WTC11 (cell line): ENCODE measurements at regions not wholly inside any gene's neighbourhood (a gene's known extent, or its start where the extent isn't known, plus 50 kb on each side); places are given as distances from the start of the nearest gene placed in this dataset.
A peak's percentile ranks its signal among the peaks of the same experiment; 100 is the strongest.
"Not testable (repeated sequence)": the region's sequence is repeated elsewhere in the genome, so short reads cannot be mapped to it uniquely, and the experiment has no call there.

ENCODE experiments used
- ATAC-seq: fragments of 200-7000 bp; cut with Tn5 transposase; 2 replicates; pipeline ENCODE4 v1.10.0; 2021; ENCODE audit warnings: mild to moderate bottlenecking, moderate library complexity
- CTCF ChIA-PET: fragments of 300-600 bp; sonication (Branson Sonifier 250); formaldehyde crosslinking; loops from one replicate; lab custom pipeline; 2021; ENCODE audit warnings: antibody characterized with exemption; lab: Charles Lee
- POLR2A ChIA-PET: fragments of 350-600 bp; sonication (Branson Sonifier 250); formaldehyde crosslinking; loops from one replicate; lab custom pipeline; 2021; ENCODE audit warnings: antibody characterized with exemption; lab: Charles Lee
- DNase-seq: peaks from one replicate; pipeline ENCODE4 v3.0.0; 2021; ENCODE audit warnings: low spot score
- H3K27ac Mint-ChIP-seq: 2 replicates; pipeline ENCODE4 v1.8.0; 2021; ENCODE audit warnings: mixed read lengths
- H3K27me3 Mint-ChIP-seq: 2 replicates; pipeline ENCODE4 v1.8.0; 2021; ENCODE audit warnings: low read depth, mild to moderate bottlenecking, moderate library complexity, mixed read lengths
- H3K36me3 Mint-ChIP-seq: 2 replicates; pipeline ENCODE4 v1.8.0; 2021; ENCODE audit warnings: mixed read lengths
- H3K4me1 Mint-ChIP-seq: 2 replicates; pipeline ENCODE4 v1.8.0; 2022; ENCODE audit warnings: mixed read lengths
- H3K4me3 Mint-ChIP-seq: 2 replicates; pipeline ENCODE4 v1.8.0; 2021; ENCODE audit warnings: mild to moderate bottlenecking, moderate library complexity, mixed read lengths
- H3K9me3 Mint-ChIP-seq: 2 replicates; pipeline ENCODE4 v1.8.0; 2021; ENCODE audit warnings: mixed read lengths
- CREB1 ChIP-seq: sonication (generic); formaldehyde crosslinking; IDR thresholded peaks from 2 replicates; pipeline ENCODE4 v1.8.0; 2023; ENCODE audit warnings: mild to moderate bottlenecking, missing genetic modification reagents
- GRHL2 ChIP-seq: fragments of 250-450 bp; sonication (Bioruptor Pico); IDR thresholded peaks from 2 replicates; pipeline ENCODE4 v1.8.0; 2022; ENCODE audit warnings: mild to moderate bottlenecking, moderate library complexity; ENCODE audit not compliant: insufficient replicate concordance, severe bottlenecking
- NR1H2 ChIP-seq: sonication (generic); formaldehyde crosslinking; IDR thresholded peaks from 2 replicates; pipeline ENCODE4 v1.9.0; 2021; ENCODE audit warnings: mild to moderate bottlenecking, moderate library complexity, missing genetic modification reagents
- RELA ChIP-seq: sonication (generic); formaldehyde crosslinking; IDR thresholded peaks from 2 replicates; pipeline ENCODE4 v1.8.1; 2022; ENCODE audit warnings: missing genetic modification reagents, mild to moderate bottlenecking, borderline replicate concordance
- ZBTB21 ChIP-seq: sonication (generic); formaldehyde crosslinking; IDR thresholded peaks from 2 replicates; pipeline ENCODE4 v1.8.1; 2023; ENCODE audit warnings: mild to moderate bottlenecking, missing genetic modification reagents, borderline replicate concordance
- ZNF317 ChIP-seq: sonication (generic); formaldehyde crosslinking; IDR thresholded peaks from 2 replicates; pipeline ENCODE4 v1.8.1; 2023; ENCODE audit warnings: low read depth, mild to moderate bottlenecking, moderate library complexity, missing genetic modification reagents, borderline replicate concordance
- ZNF396 ChIP-seq: fragments of 250-450 bp; sonication (Bioruptor Pico); IDR thresholded peaks from 2 replicates; pipeline ENCODE4 v1.8.0; 2021; ENCODE audit warnings: mild to moderate bottlenecking, moderate library complexity, borderline replicate concordance
- TF ChIP-seq, protein P1 (sequence below): fragments of 250-450 bp; sonication (Bioruptor Pico); IDR thresholded peaks from 2 replicates; pipeline ENCODE4 v1.9.0; 2021; ENCODE audit warnings: mild to moderate bottlenecking, borderline replicate concordance
- TF ChIP-seq, protein P2 (sequence below): sonication (generic); formaldehyde crosslinking; IDR thresholded peaks from 2 replicates; pipeline ENCODE4 v1.8.0; 2023; ENCODE audit warnings: missing genetic modification reagents
- TF ChIP-seq, protein P3 (sequence below): sonication (generic); formaldehyde crosslinking; IDR thresholded peaks from 2 replicates; pipeline ENCODE4 v1.8.0; 2022; ENCODE audit warnings: mild to moderate bottlenecking, missing genetic modification reagents
- TF ChIP-seq, protein P4 (sequence below): sonication (generic); formaldehyde crosslinking; IDR thresholded peaks from 2 replicates; pipeline ENCODE4 v1.8.1; 2023; ENCODE audit warnings: mild to moderate bottlenecking, missing genetic modification reagents
- TF ChIP-seq, protein P5 (sequence below): sonication (generic); formaldehyde crosslinking; IDR thresholded peaks from 2 replicates; pipeline ENCODE4 v1.8.1; 2023; ENCODE audit warnings: mild to moderate bottlenecking, missing genetic modification reagents, moderate library complexity
- TF ChIP-seq, protein P6 (sequence below): sonication (generic); formaldehyde crosslinking; IDR thresholded peaks from 2 replicates; pipeline ENCODE4 v1.8.1; 2023; ENCODE audit warnings: mild to moderate bottlenecking, missing genetic modification reagents, moderate library complexity
- TF ChIP-seq, protein P7 (sequence below): sonication (generic); formaldehyde crosslinking; IDR thresholded peaks from 2 replicates; pipeline ENCODE4 v1.8.1; 2023; ENCODE audit warnings: mild to moderate bottlenecking, missing genetic modification reagents, borderline replicate concordance
- TF ChIP-seq, protein P8 (sequence below): sonication (generic); formaldehyde crosslinking; IDR thresholded peaks from 2 replicates; pipeline ENCODE4 v1.8.1; 2022; ENCODE audit warnings: low read depth, mild to moderate bottlenecking, moderate library complexity, missing genetic modification reagents, borderline replicate concordance

DNA sequence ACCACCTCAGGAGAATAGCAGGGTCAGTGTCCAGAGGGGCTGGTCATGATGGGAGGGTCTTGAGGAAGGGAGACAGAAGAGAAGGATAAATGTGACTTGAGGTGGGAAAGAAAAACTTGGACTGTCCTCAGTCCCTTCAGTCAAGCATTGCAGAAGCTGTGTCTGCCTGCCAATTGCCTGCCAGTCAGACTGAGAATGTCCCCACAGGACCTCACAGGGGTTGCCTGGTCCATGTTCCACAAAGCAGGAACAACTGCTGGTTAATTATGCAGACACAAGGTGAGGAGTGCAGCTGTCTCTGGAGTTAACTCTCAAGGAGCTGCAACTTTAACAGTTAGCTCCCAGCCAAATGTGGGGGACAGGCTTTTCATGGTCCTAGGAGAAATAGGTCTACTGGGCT lies 75.7 kb downstream of the TRIM43 start (continued):
- TF ChIP-seq CREB1: no peak
- TF ChIP-seq, protein P1, sequence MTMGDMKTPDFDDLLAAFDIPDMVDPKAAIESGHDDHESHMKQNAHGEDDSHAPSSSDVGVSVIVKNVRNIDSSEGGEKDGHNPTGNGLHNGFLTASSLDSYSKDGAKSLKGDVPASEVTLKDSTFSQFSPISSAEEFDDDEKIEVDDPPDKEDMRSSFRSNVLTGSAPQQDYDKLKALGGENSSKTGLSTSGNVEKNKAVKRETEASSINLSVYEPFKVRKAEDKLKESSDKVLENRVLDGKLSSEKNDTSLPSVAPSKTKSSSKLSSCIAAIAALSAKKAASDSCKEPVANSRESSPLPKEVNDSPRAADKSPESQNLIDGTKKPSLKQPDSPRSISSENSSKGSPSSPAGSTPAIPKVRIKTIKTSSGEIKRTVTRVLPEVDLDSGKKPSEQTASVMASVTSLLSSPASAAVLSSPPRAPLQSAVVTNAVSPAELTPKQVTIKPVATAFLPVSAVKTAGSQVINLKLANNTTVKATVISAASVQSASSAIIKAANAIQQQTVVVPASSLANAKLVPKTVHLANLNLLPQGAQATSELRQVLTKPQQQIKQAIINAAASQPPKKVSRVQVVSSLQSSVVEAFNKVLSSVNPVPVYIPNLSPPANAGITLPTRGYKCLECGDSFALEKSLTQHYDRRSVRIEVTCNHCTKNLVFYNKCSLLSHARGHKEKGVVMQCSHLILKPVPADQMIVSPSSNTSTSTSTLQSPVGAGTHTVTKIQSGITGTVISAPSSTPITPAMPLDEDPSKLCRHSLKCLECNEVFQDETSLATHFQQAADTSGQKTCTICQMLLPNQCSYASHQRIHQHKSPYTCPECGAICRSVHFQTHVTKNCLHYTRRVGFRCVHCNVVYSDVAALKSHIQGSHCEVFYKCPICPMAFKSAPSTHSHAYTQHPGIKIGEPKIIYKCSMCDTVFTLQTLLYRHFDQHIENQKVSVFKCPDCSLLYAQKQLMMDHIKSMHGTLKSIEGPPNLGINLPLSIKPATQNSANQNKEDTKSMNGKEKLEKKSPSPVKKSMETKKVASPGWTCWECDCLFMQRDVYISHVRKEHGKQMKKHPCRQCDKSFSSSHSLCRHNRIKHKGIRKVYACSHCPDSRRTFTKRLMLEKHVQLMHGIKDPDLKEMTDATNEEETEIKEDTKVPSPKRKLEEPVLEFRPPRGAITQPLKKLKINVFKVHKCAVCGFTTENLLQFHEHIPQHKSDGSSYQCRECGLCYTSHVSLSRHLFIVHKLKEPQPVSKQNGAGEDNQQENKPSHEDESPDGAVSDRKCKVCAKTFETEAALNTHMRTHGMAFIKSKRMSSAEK (CRISPR knock-in tag): no peak
- TF ChIP-seq, protein P2, sequence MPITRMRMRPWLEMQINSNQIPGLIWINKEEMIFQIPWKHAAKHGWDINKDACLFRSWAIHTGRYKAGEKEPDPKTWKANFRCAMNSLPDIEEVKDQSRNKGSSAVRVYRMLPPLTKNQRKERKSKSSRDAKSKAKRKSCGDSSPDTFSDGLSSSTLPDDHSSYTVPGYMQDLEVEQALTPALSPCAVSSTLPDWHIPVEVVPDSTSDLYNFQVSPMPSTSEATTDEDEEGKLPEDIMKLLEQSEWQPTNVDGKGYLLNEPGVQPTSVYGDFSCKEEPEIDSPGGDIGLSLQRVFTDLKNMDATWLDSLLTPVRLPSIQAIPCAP: no peak

DNA sequence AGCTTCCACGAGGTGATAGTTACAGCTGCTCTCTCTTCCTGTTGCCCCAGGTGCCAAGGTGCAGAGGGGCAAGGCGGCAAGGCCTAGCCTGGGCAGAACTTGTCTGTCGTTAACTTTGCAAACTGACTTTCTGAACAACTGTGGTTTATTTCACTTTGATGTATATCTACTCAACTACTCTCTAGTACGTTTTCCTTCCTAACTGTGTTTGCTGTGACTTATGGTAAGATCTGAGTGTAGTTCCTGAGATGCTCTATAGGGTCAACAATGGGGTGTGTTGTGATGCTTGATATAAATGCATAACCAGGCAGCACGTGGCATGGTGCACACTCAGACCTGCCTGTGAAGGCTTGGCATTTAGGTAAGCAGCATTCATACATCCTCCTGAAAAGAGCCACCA lies 77.1 kb downstream of the TRIM43 start:
- CTCF ChIA-PET, H3K36me3 Mint-ChIP-seq, DNase-seq, H3K9me3 Mint-ChIP-seq, H3K27ac Mint-ChIP-seq, POLR2A ChIA-PET, H3K4me3 Mint-ChIP-seq, H3K4me1 Mint-ChIP-seq: not testable (repeated sequence)
- ATAC-seq: peak; percentile 30; the same call in 1 of the 2 replicates
- peaks cover 11% of the 10 kb centered on the region for H3K27me3 Mint-ChIP-seq

DNA sequence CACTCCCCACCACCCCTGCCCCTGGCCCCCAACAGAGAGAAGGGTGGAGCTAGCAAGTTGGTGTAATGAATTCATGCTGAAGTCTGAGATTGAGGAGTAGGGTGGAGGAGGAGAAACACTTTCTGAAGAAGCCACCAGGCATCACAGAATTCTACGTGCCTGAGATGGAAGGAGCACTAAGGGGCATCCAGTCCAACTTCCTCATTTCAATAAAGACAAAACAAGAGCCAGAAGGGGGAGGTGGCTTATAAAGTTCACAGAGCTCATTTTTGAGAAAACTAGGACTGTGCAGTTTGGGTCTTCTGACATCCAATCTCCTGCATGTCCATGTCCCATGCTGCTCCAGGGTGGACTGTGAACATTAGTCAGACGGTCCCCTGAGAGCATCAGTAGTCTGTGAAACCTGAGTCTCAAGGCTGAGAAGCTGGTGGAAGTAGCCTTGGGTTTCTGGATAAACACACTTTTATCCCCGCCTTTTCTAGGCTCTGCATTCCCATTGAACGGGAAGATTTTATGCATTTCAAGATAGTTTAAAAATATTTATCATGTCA lies 77.7 kb downstream of the TRIM43 start:
- H3K4me3 Mint-ChIP-seq: no peak overlapping the region
- no peaks in the 10 kb centered on the region for H3K9me3 Mint-ChIP-seq
- ChIA-PET CTCF (no interaction called here), POLR2A (no interaction called here)
- ATAC-seq (no peak), DNase-seq (no peak)
- H3K27ac Mint-ChIP-seq: no peak overlapping the region
- H3K36me3 Mint-ChIP-seq: no peaks in the 10 kb centered on the region
- H3K27me3 Mint-ChIP-seq: peaks cover 11% of the 10 kb centered on the region
- H3K4me1 Mint-ChIP-seq: peaks cover 7% of the 10 kb centered on the region; the same call in 1 of the 2 replicates
- TF ChIP-seq, protein P3, sequence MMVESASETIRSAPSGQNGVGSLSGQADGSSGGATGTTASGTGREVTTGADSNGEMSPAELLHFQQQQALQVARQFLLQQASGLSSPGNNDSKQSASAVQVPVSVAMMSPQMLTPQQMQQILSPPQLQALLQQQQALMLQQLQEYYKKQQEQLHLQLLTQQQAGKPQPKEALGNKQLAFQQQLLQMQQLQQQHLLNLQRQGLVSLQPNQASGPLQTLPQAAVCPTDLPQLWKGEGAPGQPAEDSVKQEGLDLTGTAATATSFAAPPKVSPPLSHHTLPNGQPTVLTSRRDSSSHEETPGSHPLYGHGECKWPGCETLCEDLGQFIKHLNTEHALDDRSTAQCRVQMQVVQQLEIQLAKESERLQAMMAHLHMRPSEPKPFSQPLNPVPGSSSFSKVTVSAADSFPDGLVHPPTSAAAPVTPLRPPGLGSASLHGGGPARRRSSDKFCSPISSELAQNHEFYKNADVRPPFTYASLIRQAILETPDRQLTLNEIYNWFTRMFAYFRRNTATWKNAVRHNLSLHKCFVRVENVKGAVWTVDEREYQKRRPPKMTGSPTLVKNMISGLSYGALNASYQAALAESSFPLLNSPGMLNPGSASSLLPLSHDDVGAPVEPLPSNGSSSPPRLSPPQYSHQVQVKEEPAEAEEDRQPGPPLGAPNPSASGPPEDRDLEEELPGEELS (CRISPR knock-in tag): no peak
- TF ChIP-seq, protein P4, sequence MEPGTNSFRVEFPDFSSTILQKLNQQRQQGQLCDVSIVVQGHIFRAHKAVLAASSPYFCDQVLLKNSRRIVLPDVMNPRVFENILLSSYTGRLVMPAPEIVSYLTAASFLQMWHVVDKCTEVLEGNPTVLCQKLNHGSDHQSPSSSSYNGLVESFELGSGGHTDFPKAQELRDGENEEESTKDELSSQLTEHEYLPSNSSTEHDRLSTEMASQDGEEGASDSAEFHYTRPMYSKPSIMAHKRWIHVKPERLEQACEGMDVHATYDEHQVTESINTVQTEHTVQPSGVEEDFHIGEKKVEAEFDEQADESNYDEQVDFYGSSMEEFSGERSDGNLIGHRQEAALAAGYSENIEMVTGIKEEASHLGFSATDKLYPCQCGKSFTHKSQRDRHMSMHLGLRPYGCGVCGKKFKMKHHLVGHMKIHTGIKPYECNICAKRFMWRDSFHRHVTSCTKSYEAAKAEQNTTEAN: no peak
- TF ChIP-seq ZNF396 (CRISPR knock-in tag) (no peak), GRHL2 (CRISPR knock-in tag) (no peak), ZBTB21 (no peak), ZNF317 (no peak), NR1H2 (CRISPR knock-in tag) (no peak), RELA (CRISPR knock-in tag) (no peak)
- TF ChIP-seq, protein P5, sequence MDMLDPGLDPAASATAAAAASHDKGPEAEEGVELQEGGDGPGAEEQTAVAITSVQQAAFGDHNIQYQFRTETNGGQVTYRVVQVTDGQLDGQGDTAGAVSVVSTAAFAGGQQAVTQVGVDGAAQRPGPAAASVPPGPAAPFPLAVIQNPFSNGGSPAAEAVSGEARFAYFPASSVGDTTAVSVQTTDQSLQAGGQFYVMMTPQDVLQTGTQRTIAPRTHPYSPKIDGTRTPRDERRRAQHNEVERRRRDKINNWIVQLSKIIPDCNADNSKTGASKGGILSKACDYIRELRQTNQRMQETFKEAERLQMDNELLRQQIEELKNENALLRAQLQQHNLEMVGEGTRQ (CRISPR knock-in tag): no peak
- TF ChIP-seq, protein P6, sequence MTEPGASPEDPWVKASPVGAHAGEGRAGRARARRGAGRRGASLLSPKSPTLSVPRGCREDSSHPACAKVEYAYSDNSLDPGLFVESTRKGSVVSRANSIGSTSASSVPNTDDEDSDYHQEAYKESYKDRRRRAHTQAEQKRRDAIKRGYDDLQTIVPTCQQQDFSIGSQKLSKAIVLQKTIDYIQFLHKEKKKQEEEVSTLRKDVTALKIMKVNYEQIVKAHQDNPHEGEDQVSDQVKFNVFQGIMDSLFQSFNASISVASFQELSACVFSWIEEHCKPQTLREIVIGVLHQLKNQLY (CRISPR knock-in tag): no peak
- TF ChIP-seq, protein P7, sequence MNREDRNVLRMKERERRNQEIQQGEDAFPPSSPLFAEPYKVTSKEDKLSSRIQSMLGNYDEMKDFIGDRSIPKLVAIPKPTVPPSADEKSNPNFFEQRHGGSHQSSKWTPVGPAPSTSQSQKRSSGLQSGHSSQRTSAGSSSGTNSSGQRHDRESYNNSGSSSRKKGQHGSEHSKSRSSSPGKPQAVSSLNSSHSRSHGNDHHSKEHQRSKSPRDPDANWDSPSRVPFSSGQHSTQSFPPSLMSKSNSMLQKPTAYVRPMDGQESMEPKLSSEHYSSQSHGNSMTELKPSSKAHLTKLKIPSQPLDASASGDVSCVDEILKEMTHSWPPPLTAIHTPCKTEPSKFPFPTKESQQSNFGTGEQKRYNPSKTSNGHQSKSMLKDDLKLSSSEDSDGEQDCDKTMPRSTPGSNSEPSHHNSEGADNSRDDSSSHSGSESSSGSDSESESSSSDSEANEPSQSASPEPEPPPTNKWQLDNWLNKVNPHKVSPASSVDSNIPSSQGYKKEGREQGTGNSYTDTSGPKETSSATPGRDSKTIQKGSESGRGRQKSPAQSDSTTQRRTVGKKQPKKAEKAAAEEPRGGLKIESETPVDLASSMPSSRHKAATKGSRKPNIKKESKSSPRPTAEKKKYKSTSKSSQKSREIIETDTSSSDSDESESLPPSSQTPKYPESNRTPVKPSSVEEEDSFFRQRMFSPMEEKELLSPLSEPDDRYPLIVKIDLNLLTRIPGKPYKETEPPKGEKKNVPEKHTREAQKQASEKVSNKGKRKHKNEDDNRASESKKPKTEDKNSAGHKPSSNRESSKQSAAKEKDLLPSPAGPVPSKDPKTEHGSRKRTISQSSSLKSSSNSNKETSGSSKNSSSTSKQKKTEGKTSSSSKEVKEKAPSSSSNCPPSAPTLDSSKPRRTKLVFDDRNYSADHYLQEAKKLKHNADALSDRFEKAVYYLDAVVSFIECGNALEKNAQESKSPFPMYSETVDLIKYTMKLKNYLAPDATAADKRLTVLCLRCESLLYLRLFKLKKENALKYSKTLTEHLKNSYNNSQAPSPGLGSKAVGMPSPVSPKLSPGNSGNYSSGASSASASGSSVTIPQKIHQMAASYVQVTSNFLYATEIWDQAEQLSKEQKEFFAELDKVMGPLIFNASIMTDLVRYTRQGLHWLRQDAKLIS (CRISPR knock-in tag): no peak
- TF ChIP-seq, protein P8, sequence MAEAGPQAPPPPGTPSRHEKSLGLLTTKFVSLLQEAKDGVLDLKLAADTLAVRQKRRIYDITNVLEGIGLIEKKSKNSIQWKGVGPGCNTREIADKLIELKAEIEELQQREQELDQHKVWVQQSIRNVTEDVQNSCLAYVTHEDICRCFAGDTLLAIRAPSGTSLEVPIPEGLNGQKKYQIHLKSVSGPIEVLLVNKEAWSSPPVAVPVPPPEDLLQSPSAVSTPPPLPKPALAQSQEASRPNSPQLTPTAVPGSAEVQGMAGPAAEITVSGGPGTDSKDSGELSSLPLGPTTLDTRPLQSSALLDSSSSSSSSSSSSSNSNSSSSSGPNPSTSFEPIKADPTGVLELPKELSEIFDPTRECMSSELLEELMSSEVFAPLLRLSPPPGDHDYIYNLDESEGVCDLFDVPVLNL (CRISPR knock-in tag): no peak
